HL-60 (cell line): ENCODE measurements at regions not wholly inside any gene's neighbourhood (a gene's known extent, or its start where the extent isn't known, plus 50 kb on each side); places are given as distances from the start of the nearest gene placed in this dataset.

Source experiments
- DNase-seq, 2 experiments: peaks; one replicate each; pipeline ENCODE4 v3.0.0-alpha.2; 2010 to 2020; ENCODE audit warnings: low read depth in 1 of 2, low spot score in 1 of 2
- H3K27ac ChIP-seq: fragments of 250-450 bp; sonication (Bioruptor Pico); replicated peaks from 2 replicates; pipeline ENCODE4 v1.5.1; 2020; ENCODE audit warnings: mild to moderate bottlenecking, moderate library complexity
- H3K27me3 ChIP-seq: fragments of 250-450 bp; sonication (Bioruptor Pico); 2 replicates; pipeline ENCODE4 v1.5.1; 2021; ENCODE audit warnings: mild to moderate bottlenecking, moderate library complexity; ENCODE audit not compliant: insufficient read depth, poor library complexity, severe bottlenecking
- H3K4me3 ChIP-seq: replicated peaks from 2 replicates; pipeline ENCODE4 v1.5.1; 2011; ENCODE audit warnings: mild to moderate bottlenecking, control low read depth, low read length; ENCODE audit not compliant: insufficient read depth
- GABPA ChIP-seq: IDR thresholded peaks from 2 replicates; pipeline ENCODE4 v1.6.1; 2012; ENCODE audit warnings: low read depth
- POLR2AphosphoS5 ChIP-seq: IDR thresholded peaks from 2 replicates; pipeline ENCODE4 v1.6.1; 2012; ENCODE audit warnings: low read depth
- REST ChIP-seq: IDR thresholded peaks from 2 replicates; pipeline ENCODE4 v1.6.1; 2012; ENCODE audit warnings: low read depth; ENCODE audit not compliant: insufficient replicate concordance
- SPI1 ChIP-seq: IDR thresholded peaks from 2 replicates; pipeline ENCODE4 v1.6.1; 2012; ENCODE audit warnings: low read depth, mild to moderate bottlenecking, borderline replicate concordance
- TF ChIP-seq, protein P1 (sequence below): IDR thresholded peaks from one replicate; pipeline ENCODE4 v1.5.1; 2011; ENCODE audit warnings: low read length, control low read depth, inconsistent platforms; ENCODE audit not compliant: insufficient read depth

DNA sequence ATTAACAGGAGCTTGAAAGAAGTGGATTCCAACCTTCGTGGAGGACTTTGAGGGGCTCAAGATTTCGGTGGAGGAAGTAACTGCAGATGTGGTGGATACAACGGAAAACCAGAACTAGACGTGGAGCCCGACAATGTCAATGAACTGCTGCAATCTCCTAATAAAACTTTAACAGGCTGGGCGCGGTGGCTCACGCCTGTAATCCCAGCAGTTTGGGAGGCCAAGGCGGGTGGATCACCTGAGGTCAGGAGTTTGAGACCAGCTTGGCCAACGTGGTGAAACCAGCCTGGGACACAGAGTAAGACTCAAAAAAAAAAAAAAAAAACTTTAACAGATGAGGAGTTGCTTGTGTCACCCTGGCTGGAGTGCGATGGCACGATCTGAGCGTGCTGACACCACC is 477.8 kb upstream of the MKI67 start:
- no peak for DNase-seq
- TF ChIP-seq REST, result no peak
- TF ChIP-seq POLR2AphosphoS5, result no peak
- no peak for TF ChIP-seq GABPA
- TF ChIP-seq, protein P1, sequence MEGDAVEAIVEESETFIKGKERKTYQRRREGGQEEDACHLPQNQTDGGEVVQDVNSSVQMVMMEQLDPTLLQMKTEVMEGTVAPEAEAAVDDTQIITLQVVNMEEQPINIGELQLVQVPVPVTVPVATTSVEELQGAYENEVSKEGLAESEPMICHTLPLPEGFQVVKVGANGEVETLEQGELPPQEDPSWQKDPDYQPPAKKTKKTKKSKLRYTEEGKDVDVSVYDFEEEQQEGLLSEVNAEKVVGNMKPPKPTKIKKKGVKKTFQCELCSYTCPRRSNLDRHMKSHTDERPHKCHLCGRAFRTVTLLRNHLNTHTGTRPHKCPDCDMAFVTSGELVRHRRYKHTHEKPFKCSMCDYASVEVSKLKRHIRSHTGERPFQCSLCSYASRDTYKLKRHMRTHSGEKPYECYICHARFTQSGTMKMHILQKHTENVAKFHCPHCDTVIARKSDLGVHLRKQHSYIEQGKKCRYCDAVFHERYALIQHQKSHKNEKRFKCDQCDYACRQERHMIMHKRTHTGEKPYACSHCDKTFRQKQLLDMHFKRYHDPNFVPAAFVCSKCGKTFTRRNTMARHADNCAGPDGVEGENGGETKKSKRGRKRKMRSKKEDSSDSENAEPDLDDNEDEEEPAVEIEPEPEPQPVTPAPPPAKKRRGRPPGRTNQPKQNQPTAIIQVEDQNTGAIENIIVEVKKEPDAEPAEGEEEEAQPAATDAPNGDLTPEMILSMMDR, result no peak
- no peak for TF ChIP-seq SPI1
- no peak overlapping the region for H3K27ac ChIP-seq

DNA sequence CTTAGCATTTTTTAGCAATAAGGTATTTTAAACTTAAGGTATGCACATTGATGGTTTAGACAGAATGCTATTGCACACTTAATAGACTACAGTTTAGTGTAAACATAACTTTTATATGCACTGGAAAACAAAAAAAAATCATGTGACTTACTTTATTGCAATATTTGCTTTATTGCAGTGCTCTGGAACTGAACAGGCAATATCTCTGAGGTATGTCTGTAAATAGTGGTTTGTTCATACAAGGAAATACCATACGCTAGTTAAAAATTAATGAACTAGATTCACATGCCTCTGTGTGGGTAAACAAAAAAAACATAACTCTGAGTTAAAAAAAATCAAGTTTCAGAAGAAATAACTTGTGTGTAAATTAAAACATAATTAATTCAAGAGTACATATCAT is 479.0 kb upstream of the MKI67 start:
- TF ChIP-seq, protein P1, result no peak
- no peak for TF ChIP-seq SPI1
- TF ChIP-seq GABPA, result no peak
- TF ChIP-seq REST, result no peak
- TF ChIP-seq POLR2AphosphoS5, result no peak
- H3K27ac ChIP-seq, result no peak overlapping the region
- H3K27me3 ChIP-seq, result peaks cover 2% of the 10 kb centered on the region
- DNase-seq, result no peak
- H3K4me3 ChIP-seq, result no peak overlapping the region

More for the DNA sequence above, 477.8 kb upstream of the MKI67 start:
- H3K4me3 ChIP-seq, result no peak overlapping the region
- H3K27me3 ChIP-seq, result peaks cover 2% of the 10 kb centered on the region

DNA sequence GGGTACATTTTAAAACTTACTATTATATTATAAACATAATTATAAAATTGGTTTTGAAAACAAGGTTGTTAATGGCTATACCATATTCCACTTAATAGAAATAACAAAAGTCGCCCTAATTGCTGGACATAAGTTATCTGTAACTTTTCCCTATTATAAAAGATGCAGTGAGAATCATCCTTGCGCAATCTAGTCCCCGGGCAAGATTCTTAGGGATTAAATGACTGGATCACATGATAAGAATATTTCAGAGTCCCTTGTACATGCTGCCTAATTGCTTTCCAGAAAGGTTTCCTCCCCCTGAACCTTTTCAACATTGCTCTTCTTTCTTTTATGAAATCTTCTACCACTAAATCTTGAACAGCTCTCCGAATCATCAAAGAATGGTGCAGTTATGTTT is 479.8 kb upstream of the MKI67 start:
- Histone ChIP-seq H3K27ac (no peak overlapping the region), H3K27me3 (no peaks in the 10 kb centered on the region), H3K4me3 (no peak overlapping the region)
- TF ChIP-seq GABPA (no peak), REST (no peak), SPI1 (no peak), POLR2AphosphoS5 (no peak)
- TF ChIP-seq, protein P1, result no peak
- DNase-seq, result no peak
